Mesothelial cell of epicardium (in vitro differentiated cells): ENCODE measurements at regions not wholly inside any gene's neighbourhood (a gene's known extent, or its start where the extent isn't known, plus 50 kb on each side); places are given as distances from the start of the nearest gene placed in this dataset.

Source experiments
- DNase-seq, 2 experiments: peaks; one replicate each; pipeline ENCODE4 v3.0.0; 2021; ENCODE audit warnings: low spot score in 2 of 2; ENCODE audit not compliant: unreplicated experiment in 2 of 2
- H3K27ac Mint-ChIP-seq: 2 replicates; pipeline ENCODE4 v1.8.0; 2021; ENCODE audit warnings: mixed read lengths
- H3K27me3 Mint-ChIP-seq: 2 replicates; pipeline ENCODE4 v1.8.0; 2021; ENCODE audit warnings: low read depth, mixed read lengths
- H3K36me3 Mint-ChIP-seq: 2 replicates; pipeline ENCODE4 v1.8.0; 2021; ENCODE audit warnings: mixed read lengths
- H3K4me1 Mint-ChIP-seq: 2 replicates; pipeline ENCODE4 v1.8.0; 2021; ENCODE audit warnings: mixed read lengths
- H3K4me3 Mint-ChIP-seq: 2 replicates; pipeline ENCODE4 v1.8.0; 2021; ENCODE audit warnings: mild to moderate bottlenecking, moderate library complexity, mixed read lengths
- H3K9me3 Mint-ChIP-seq: 2 replicates; pipeline ENCODE4 v1.8.0; 2021; ENCODE audit warnings: mixed read lengths
- TF ChIP-seq, protein P1 (sequence below): fragments of 200-600 bp; sonication (generic); IDR thresholded peaks from one replicate; pipeline ENCODE4 v1.5.0; 2021; ENCODE audit warnings: antibody characterized with exemption; ENCODE audit not compliant: unreplicated experiment

DNA sequence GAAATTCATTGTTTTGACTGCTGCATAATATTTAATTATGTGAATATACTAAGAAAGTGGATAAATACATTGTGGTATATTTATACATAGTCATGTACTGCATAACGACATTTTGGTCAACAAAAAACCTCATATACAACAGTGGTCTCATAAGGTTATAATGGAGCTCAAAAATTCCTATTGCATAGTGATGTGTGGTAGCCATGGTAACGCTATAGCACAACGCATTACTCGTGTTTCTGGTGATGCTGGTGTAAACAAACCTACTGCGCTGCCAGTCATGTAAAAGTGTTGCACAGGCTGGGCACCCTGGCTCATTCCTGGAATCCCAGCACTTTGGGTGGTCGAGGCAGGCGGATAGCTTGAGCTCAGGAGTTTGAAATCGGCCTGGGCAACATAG, 52.6 kb upstream of the NHLH2 start:
- Mint-ChIP-seq H3K27me3 (no peaks in the 10 kb centered on the region), H3K9me3 (no peaks in the 10 kb centered on the region), H3K36me3 (no peaks in the 10 kb centered on the region), H3K4me1 (peaks cover 15% of the 10 kb centered on the region), H3K4me3 (no peak overlapping the region), H3K27ac (no peak overlapping the region)
- TF ChIP-seq, protein P1, sequence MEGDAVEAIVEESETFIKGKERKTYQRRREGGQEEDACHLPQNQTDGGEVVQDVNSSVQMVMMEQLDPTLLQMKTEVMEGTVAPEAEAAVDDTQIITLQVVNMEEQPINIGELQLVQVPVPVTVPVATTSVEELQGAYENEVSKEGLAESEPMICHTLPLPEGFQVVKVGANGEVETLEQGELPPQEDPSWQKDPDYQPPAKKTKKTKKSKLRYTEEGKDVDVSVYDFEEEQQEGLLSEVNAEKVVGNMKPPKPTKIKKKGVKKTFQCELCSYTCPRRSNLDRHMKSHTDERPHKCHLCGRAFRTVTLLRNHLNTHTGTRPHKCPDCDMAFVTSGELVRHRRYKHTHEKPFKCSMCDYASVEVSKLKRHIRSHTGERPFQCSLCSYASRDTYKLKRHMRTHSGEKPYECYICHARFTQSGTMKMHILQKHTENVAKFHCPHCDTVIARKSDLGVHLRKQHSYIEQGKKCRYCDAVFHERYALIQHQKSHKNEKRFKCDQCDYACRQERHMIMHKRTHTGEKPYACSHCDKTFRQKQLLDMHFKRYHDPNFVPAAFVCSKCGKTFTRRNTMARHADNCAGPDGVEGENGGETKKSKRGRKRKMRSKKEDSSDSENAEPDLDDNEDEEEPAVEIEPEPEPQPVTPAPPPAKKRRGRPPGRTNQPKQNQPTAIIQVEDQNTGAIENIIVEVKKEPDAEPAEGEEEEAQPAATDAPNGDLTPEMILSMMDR, result no peak
- DNase-seq, result no peak

DNA sequence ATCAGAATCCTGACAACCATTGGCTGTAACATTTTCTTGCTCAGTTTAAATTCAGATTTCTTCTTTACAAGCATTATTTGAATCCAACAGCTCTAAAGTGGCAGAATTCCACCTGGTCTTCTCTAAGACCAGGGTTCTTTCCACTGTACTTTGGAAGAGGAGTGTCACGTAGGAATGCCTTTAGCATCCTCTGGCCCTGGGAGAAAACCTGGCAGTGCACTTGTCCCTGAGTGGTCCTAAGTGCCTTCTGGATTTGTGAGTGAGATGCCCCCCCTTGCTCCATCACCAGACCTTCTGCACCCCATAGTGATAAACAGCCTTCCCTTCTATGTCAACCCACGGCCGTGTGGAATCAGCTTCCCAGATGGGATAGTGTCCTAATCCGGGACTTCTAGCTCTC, 57.1 kb upstream of the NHLH2 start:
- TF ChIP-seq, protein P1, result no peak
- Mint-ChIP-seq H3K9me3 (no peaks in the 10 kb centered on the region), H3K27ac (no peak overlapping the region), H3K4me3 (no peak overlapping the region), H3K36me3 (no peaks in the 10 kb centered on the region), H3K4me1 (peaks cover 23% of the 10 kb centered on the region), H3K27me3 (no peaks in the 10 kb centered on the region)
- DNase-seq, result no peak

DNA sequence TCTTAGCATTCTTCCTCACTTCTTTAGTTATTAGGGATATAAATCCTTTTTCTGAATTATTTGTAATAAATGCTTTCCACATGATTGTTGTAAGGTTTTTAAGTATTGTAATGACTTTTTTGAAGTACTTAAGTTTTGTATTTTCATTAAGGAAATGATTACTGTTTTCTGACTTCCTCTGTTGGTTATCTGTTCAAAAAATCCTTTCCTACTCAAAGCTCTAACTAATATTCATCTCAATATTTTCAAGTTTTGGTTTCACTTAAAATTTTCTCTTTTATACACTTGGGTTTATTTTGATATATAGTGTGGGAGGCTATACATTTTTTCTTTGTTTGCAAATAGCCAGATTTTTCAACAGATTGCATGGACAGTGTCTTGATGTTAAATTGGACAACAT, 59.9 kb upstream of the NHLH2 start:
- no peaks in the 10 kb centered on the region for H3K36me3 Mint-ChIP-seq
- H3K4me3 Mint-ChIP-seq, result no peak overlapping the region
- H3K9me3 Mint-ChIP-seq, result no peaks in the 10 kb centered on the region
- DNase-seq, result no peak
- H3K27ac Mint-ChIP-seq, result no peak overlapping the region
- TF ChIP-seq, protein P1, result no peak
- no peaks in the 10 kb centered on the region for H3K27me3 Mint-ChIP-seq
- peaks cover 23% of the 10 kb centered on the region for H3K4me1 Mint-ChIP-seq

DNA sequence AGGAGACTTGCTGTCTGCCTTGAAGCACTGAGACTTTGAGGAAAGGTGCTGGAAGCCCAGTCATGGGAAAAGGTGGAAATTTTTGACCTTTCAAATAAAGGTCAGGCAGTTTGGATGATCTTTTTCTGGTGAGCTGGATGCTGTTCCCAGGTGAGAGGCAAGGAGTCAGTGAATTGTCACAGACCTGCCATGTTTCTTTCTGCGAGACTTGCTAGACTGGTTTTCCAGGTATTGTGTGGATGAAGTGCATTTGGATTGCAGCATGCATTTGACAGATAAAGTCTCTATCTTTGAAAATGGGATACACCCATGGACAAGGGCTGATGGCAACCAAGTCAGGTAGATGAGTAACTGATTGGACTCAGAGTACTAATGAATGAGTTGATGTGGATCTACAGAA, 65.7 kb upstream of the NHLH2 start:
- DNase-seq, result no peak
- H3K4me3 Mint-ChIP-seq, result no peak overlapping the region
- H3K36me3 Mint-ChIP-seq, result no peaks in the 10 kb centered on the region
- TF ChIP-seq, protein P1, result no peak
- peaks cover 36% of the 10 kb centered on the region for H3K4me1 Mint-ChIP-seq
- no peak overlapping the region for H3K27ac Mint-ChIP-seq
- H3K9me3 Mint-ChIP-seq, result no peaks in the 10 kb centered on the region
- no peaks in the 10 kb centered on the region for H3K27me3 Mint-ChIP-seq

DNA sequence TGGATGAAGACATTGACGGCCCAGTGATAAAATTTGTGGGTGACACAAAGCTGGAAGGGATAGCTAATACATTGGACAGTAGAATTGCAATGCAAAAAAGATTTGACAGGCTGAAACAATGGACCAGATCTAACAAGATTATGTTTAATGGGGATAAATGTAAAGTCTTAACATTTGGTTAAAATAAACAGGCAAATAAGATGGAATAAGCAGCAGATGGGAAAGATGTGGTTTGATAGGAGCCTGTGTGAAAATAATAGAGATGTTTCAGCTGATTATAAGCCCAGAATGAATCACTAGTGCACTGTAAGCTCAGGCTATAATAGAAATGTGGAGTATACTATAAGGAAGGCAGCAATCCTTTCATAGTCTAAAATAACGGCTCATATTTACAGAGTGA, 66.2 kb upstream of the NHLH2 start:
- DNase-seq, result no peak
- Mint-ChIP-seq H3K36me3 (no peaks in the 10 kb centered on the region), H3K4me1 (peaks cover 36% of the 10 kb centered on the region), H3K9me3 (no peaks in the 10 kb centered on the region), H3K27me3 (no peaks in the 10 kb centered on the region), H3K4me3 (no peak overlapping the region), H3K27ac (no peak overlapping the region)
- TF ChIP-seq, protein P1, result no peak
